HG02588 (cell line): ENCODE measurements at regions not wholly inside any gene's neighbourhood (a gene's known extent, or its start where the extent isn't known, plus 50 kb on each side); places are given as distances from the start of the nearest gene placed in this dataset.

ENCODE experiments used
- ATAC-seq: cut with Tn5 transposase; IDR thresholded peaks from one replicate; pipeline ENCODE4 v1.9.1; 2021; ENCODE audit warnings: mild to moderate bottlenecking, moderate library complexity; ENCODE audit not compliant: unreplicated experiment

GRCh38 chr4:62285026-62285425 is 1084.9 kb downstream of the ADGRL3 start:
- ATAC-seq = no peak

- no peak for ATAC-seq
Observed at GRCh38 chr4:62279689-62280088, 1079.6 kb downstream of the ADGRL3 start.

GRCh38 chr4:62275470-62275869 is 1075.3 kb downstream of the ADGRL3 start:
- no peak for ATAC-seq

- no peak for ATAC-seq
Observed at GRCh38 chr4:62274782-62275181, 1074.7 kb downstream of the ADGRL3 start.

GRCh38 chr4:62271107-62271506 is 1071.0 kb downstream of the ADGRL3 start:
- ATAC-seq = no peak

GRCh38 chr4:62269918-62270317 is 1069.8 kb downstream of the ADGRL3 start:
- ATAC-seq = no peak

- ATAC-seq = no peak
Observed at GRCh38 chr4:62263454-62263853, 1063.3 kb downstream of the ADGRL3 start.

GRCh38 chr4:62262676-62263075 is 1062.5 kb downstream of the ADGRL3 start:
- no peak for ATAC-seq

GRCh38 chr4:62260254-62260653 is 1060.1 kb downstream of the ADGRL3 start:
- ATAC-seq = no peak

GRCh38 chr4:62256479-62256878 is 1056.4 kb downstream of the ADGRL3 start:
- ATAC-seq = no peak

GRCh38 chr4:62252728-62253127 is 1052.6 kb downstream of the ADGRL3 start:
- ATAC-seq = no peak

GRCh38 chr4:62250100-62250499 is 1050.0 kb downstream of the ADGRL3 start:
- no peak for ATAC-seq

- no peak for ATAC-seq
Observed at GRCh38 chr4:62243895-62244294, 1043.8 kb downstream of the ADGRL3 start.

- no peak for ATAC-seq
Observed at GRCh38 chr4:62235911-62236310, 1035.8 kb downstream of the ADGRL3 start.

- ATAC-seq = no peak
Observed at GRCh38 chr4:62232814-62233213, 1032.7 kb downstream of the ADGRL3 start.

- ATAC-seq = no peak
Observed at GRCh38 chr4:62231994-62232393, 1031.9 kb downstream of the ADGRL3 start.

- no peak for ATAC-seq
Observed at GRCh38 chr4:62226082-62226481, 1026.0 kb downstream of the ADGRL3 start.

GRCh38 chr4:62222121-62222520 is 1022.0 kb downstream of the ADGRL3 start:
- no peak for ATAC-seq

GRCh38 chr4:62210486-62210885 is 1010.4 kb downstream of the ADGRL3 start:
- no peak for ATAC-seq

- ATAC-seq = no peak
Observed at GRCh38 chr4:62209757-62210485, 1009.8 kb downstream of the ADGRL3 start.

- ATAC-seq = no peak
Observed at GRCh38 chr4:62208921-62209320, 1008.8 kb downstream of the ADGRL3 start.

- no peak for ATAC-seq
Observed at GRCh38 chr4:62204136-62204535, 1004.0 kb downstream of the ADGRL3 start.

GRCh38 chr4:62199291-62199810 is 999.2 kb downstream of the ADGRL3 start:
- ATAC-seq = no peak
